Kidney epithelial cell (primary cell): ENCODE measurements at regions not wholly inside any gene's neighbourhood (a gene's known extent, or its start where the extent isn't known, plus 50 kb on each side); places are given as distances from the start of the nearest gene placed in this dataset.
"Not testable (repeated sequence)": the region's sequence is repeated elsewhere in the genome, so short reads cannot be mapped to it uniquely, and the experiment has no call there.

Experiments
- DNase-seq: peaks from one replicate; pipeline ENCODE4 v3.0.0-alpha.2; 2010; ENCODE audit warnings: low read depth
- H3K27me3 ChIP-seq: 2 replicates; pipeline ENCODE4 v1.6.0; 2011; ENCODE audit warnings: low read length; ENCODE audit not compliant: control insufficient read depth, insufficient read depth
- H3K36me3 ChIP-seq: 2 replicates; pipeline ENCODE4 v1.5.1; 2011; ENCODE audit warnings: low read length; ENCODE audit not compliant: control insufficient read depth, insufficient read depth
- H3K4me3 ChIP-seq: 2 replicates; pipeline ENCODE4 v1.5.1; 2011; ENCODE audit warnings: low read depth, mild to moderate bottlenecking, control low read depth, low read length
- CTCF ChIP-seq: IDR thresholded peaks from 2 replicates; pipeline ENCODE4 v1.5.1; 2011; ENCODE audit warnings: mild to moderate bottlenecking, moderate library complexity, low read length, control low read depth, inconsistent platforms; ENCODE audit not compliant: insufficient read depth, poor library complexity, severe bottlenecking

- no peak for DNase-seq
- no peak for TF ChIP-seq CTCF
- no peaks in the 10 kb centered on the region for H3K36me3 ChIP-seq
- H3K4me3 ChIP-seq: no peak overlapping the region
- H3K27me3 ChIP-seq: no peaks in the 10 kb centered on the region
These were observed 256.0 kb downstream of the VAPA start for GRCh38 chr18:10169814-10170213.

DNA sequence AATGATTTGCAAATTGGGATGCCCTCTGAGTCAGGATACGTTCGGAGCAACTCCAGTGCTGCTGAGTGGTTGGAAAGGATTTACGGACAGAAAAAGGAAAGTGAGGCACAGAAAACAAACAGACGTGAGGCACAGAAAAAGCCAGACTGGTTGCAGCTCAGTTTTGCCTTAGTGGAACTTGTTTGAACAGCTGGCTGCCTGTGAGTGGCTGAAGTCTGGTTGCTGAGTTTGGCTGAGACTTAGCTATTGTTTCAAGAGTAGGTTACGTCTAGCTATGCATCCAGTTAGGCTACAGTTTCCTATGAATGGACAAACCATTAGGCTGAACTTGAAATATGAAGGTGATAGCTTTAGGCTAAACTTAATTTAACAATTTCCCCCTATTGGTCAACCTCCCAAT is 256.6 kb downstream of the VAPA start:
- Histone ChIP-seq H3K27me3 (no peaks in the 10 kb centered on the region), H3K4me3 (no peak overlapping the region), H3K36me3 (no peaks in the 10 kb centered on the region)
- TF ChIP-seq CTCF: no peak
- no peak for DNase-seq

GRCh38 chr18:10175333-10175732 is 261.5 kb downstream of the VAPA start:
- not testable (repeated sequence) for DNase-seq, H3K36me3 ChIP-seq, H3K4me3 ChIP-seq, H3K27me3 ChIP-seq

DNA sequence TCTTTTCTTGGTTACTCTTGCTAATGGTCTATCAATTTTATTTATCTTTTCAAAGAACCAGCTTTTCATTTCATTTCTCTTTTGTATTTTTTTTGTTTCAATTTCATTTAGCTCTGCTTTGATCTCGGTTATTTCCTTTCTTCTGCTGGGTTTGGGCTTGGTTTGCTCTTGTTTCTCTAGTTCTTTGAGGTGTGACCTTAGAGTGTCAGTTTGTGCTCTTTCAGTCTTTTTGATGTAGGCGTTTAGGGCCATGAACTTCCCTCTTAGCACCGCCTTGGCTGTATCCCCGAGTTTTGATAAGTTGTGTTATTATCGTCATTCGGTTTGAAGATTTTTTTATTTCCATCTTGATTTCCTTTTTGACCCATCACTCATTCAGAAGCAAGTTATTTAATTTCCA is 265.5 kb downstream of the VAPA start:
- H3K36me3 ChIP-seq, DNase-seq, H3K4me3 ChIP-seq, H3K27me3 ChIP-seq: not testable (repeated sequence)

DNA sequence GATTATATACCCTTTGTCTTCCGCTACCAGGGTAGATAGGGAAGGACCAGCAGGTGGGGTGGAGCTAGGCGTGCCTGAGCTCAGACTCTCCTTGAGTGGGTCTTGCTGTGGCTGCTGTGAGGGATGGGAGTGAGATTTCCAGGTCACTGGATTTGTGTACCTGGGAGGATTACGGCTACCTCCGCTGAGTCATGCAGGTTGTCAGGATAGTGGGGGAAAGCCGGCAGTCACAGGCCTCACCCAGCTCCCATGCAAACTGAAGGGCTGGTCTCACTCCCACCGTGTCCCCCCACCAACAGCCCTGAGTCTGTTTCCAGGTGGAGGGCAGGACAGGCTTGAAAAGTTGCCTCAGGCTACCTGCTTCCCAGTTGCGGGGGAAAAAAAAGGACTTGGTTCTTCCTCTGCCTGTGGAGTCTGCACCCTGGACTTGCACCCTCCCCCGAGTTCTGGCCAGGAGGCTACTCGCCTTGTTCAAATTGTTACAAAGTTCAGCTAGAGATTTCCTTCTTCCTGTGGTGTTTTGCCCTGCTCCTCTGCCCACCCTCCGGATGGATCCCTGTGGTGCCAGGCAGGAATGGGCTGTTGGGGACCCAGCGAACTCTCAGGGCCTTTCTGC is 268.3 kb downstream of the VAPA start:
- DNase-seq: no peak
- Histone ChIP-seq H3K36me3 (no peaks in the 10 kb centered on the region), H3K27me3 (no peaks in the 10 kb centered on the region), H3K4me3 (no peak overlapping the region)
- no peak for TF ChIP-seq CTCF

DNA sequence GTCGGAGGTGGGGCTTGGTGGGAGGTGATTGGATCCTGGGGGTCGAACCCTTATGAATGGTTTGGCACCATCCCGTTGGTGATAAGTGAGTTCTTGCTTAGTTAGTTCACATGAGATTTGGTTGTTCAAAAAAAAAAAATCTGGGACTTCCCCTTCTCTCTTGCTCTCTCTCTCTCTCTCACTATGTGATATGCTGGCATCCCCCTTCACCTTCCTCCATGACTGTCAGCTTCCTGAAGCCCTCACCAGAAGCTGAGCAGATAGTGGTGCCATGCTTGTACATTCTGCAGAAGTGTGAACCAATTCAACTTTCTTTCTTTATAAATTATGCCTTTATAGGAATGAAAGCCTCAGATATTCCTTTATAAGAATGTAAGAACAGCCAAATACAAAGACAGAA is 269.7 kb upstream of the APCDD1 start:
- TF ChIP-seq CTCF: no peak

DNA sequence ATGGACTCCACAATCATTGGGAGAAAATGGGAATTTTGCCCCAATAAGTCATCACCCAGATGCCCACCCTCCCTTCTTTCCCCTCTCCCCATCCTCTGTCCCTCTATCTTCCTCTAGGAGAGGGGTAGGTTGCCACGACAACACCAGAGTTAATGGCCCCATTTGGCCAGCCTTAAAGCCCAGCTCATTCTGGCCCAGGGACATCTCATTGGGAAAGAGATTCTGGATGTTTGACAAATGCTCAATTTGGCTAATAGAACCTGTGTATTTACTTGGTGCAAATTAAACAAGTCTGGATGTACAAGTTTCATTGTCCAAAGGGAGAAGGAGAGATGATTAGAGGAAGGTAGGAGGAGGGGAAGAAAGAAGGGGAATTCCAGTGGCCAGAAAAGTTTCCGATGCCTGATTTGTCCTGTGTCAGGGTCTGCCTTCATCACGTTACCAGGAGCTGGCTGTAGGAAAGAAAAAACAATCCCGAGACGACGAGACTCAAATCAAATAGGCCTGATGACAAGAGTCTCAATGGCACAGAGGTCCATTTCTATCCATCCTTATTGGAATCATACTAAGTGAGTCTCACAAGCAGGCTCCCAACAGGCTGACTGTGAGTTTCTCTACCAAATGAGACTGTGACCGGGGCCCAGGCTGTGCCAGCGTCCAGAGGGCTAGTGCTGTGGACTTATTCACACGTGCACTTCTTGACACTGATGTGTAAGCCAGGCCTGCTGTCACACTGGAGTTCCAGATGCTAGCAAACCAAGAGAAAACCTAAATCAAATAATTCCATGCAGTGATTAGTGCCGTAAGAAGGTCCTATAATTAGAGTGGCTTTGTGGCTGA is 265.2 kb upstream of the APCDD1 start:
- no peak for DNase-seq
- H3K4me3 ChIP-seq: no peak overlapping the region
- no peaks in the 10 kb centered on the region for H3K27me3 ChIP-seq
- TF ChIP-seq CTCF: no peak
- no peaks in the 10 kb centered on the region for H3K36me3 ChIP-seq

More for the DNA sequence above, 269.7 kb upstream of the APCDD1 start:
- Histone ChIP-seq H3K4me3 (no peak overlapping the region), H3K27me3 (no peaks in the 10 kb centered on the region), H3K36me3 (no peaks in the 10 kb centered on the region)
- DNase-seq: no peak
